WTC11 (cell line): ENCODE measurements at regions not wholly inside any gene's neighbourhood (a gene's known extent, or its start where the extent isn't known, plus 50 kb on each side); places are given as distances from the start of the nearest gene placed in this dataset.

ENCODE experiments used
- ATAC-seq: fragments of 200-7000 bp; cut with Tn5 transposase; 2 replicates; pipeline ENCODE4 v1.10.0; 2021; ENCODE audit warnings: mild to moderate bottlenecking, moderate library complexity
- CTCF ChIA-PET: fragments of 300-600 bp; sonication (Branson Sonifier 250); formaldehyde crosslinking; loops from one replicate; lab custom pipeline; 2021; ENCODE audit warnings: antibody characterized with exemption; lab: Charles Lee
- POLR2A ChIA-PET: fragments of 350-600 bp; sonication (Branson Sonifier 250); formaldehyde crosslinking; loops from one replicate; lab custom pipeline; 2021; ENCODE audit warnings: antibody characterized with exemption; lab: Charles Lee
- DNase-seq: peaks from one replicate; pipeline ENCODE4 v3.0.0; 2021; ENCODE audit warnings: low spot score
- H3K27ac Mint-ChIP-seq: 2 replicates; pipeline ENCODE4 v1.8.0; 2021; ENCODE audit warnings: mixed read lengths
- H3K27me3 Mint-ChIP-seq: 2 replicates; pipeline ENCODE4 v1.8.0; 2021; ENCODE audit warnings: low read depth, mild to moderate bottlenecking, moderate library complexity, mixed read lengths
- H3K36me3 Mint-ChIP-seq: 2 replicates; pipeline ENCODE4 v1.8.0; 2021; ENCODE audit warnings: mixed read lengths
- H3K4me1 Mint-ChIP-seq: 2 replicates; pipeline ENCODE4 v1.8.0; 2022; ENCODE audit warnings: mixed read lengths
- H3K4me3 Mint-ChIP-seq: 2 replicates; pipeline ENCODE4 v1.8.0; 2021; ENCODE audit warnings: mild to moderate bottlenecking, moderate library complexity, mixed read lengths
- H3K9me3 Mint-ChIP-seq: 2 replicates; pipeline ENCODE4 v1.8.0; 2021; ENCODE audit warnings: mixed read lengths
- CREM ChIP-seq: sonication (generic); formaldehyde crosslinking; IDR thresholded peaks from 2 replicates; pipeline ENCODE4 v1.8.1; 2022; ENCODE audit warnings: mild to moderate bottlenecking, missing genetic modification reagents, moderate library complexity
- CTCF ChIP-seq: fragments of 200-600 bp; IDR thresholded peaks from 2 replicates; pipeline ENCODE4 v1.8.0; 2022; ENCODE audit warnings: antibody characterized with exemption
- EMX1 ChIP-seq: fragments of 250-450 bp; sonication (Bioruptor Pico); IDR thresholded peaks from 2 replicates; pipeline ENCODE4 v1.8.0; 2021; ENCODE audit warnings: mild to moderate bottlenecking
- ESRRA ChIP-seq: sonication (generic); formaldehyde crosslinking; IDR thresholded peaks from 2 replicates; pipeline ENCODE4 v1.8.1; 2022; ENCODE audit warnings: mild to moderate bottlenecking, missing genetic modification reagents, borderline replicate concordance
- IRF2 ChIP-seq: sonication (generic); formaldehyde crosslinking; IDR thresholded peaks from 2 replicates; pipeline ENCODE4 v1.8.0; 2022; ENCODE audit warnings: low read depth, missing genetic modification reagents, borderline replicate concordance
- PRDM15 ChIP-seq: sonication (generic); formaldehyde crosslinking; IDR thresholded peaks from 2 replicates; pipeline ENCODE4 v1.8.0; 2022; ENCODE audit warnings: missing genetic modification reagents
- ZNF671 ChIP-seq: fragments of 250-450 bp; sonication (Bioruptor Pico); IDR thresholded peaks from 2 replicates; pipeline ENCODE4 v1.8.0; 2021; ENCODE audit warnings: mild to moderate bottlenecking
- TF ChIP-seq, protein P1 (sequence below): sonication (generic); formaldehyde crosslinking; IDR thresholded peaks from 2 replicates; pipeline ENCODE4 v1.8.0; 2023; ENCODE audit warnings: missing genetic modification reagents, mild to moderate bottlenecking, borderline replicate concordance

- POLR2A ChIA-PET: no interaction called here
- CTCF ChIA-PET: interaction anchor here (1.7 kb wide), 1 partner anchor 18 kb away, joined by 7 read pairs; no protein-coding TSS in a partner anchor
Observed at GRCh38 chr12:59182658-59183455, 262.6 kb upstream of the LRIG3 start.

More at GRCh38 chr12:59182658-59183455, 262.6 kb upstream of the LRIG3 start:
- Mint-ChIP-seq H3K4me1 (no peaks in the 10 kb centered on the region), H3K36me3 (no peaks in the 10 kb centered on the region), H3K27me3 (no peaks in the 10 kb centered on the region), H3K4me3 (no peak overlapping the region), H3K27ac (no peak overlapping the region), H3K9me3 (no peaks in the 10 kb centered on the region)
- TF ChIP-seq, protein P1, sequence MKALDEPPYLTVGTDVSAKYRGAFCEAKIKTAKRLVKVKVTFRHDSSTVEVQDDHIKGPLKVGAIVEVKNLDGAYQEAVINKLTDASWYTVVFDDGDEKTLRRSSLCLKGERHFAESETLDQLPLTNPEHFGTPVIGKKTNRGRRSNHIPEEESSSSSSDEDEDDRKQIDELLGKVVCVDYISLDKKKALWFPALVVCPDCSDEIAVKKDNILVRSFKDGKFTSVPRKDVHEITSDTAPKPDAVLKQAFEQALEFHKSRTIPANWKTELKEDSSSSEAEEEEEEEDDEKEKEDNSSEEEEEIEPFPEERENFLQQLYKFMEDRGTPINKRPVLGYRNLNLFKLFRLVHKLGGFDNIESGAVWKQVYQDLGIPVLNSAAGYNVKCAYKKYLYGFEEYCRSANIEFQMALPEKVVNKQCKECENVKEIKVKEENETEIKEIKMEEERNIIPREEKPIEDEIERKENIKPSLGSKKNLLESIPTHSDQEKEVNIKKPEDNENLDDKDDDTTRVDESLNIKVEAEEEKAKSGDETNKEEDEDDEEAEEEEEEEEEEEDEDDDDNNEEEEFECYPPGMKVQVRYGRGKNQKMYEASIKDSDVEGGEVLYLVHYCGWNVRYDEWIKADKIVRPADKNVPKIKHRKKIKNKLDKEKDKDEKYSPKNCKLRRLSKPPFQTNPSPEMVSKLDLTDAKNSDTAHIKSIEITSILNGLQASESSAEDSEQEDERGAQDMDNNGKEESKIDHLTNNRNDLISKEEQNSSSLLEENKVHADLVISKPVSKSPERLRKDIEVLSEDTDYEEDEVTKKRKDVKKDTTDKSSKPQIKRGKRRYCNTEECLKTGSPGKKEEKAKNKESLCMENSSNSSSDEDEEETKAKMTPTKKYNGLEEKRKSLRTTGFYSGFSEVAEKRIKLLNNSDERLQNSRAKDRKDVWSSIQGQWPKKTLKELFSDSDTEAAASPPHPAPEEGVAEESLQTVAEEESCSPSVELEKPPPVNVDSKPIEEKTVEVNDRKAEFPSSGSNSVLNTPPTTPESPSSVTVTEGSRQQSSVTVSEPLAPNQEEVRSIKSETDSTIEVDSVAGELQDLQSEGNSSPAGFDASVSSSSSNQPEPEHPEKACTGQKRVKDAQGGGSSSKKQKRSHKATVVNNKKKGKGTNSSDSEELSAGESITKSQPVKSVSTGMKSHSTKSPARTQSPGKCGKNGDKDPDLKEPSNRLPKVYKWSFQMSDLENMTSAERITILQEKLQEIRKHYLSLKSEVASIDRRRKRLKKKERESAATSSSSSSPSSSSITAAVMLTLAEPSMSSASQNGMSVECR: no peak
- TF ChIP-seq IRF2 (no peak), CREM (CRISPR knock-in tag) (no peak), ESRRA (no peak), PRDM15 (CRISPR knock-in tag) (no peak), CTCF (no peak), EMX1 (no peak), ZNF671 (CRISPR knock-in tag) (no peak)
- DNase-seq (no peak), ATAC-seq (no peak)
